Breast epithelium (tissue), 4 donors: ENCODE measurements at regions not wholly inside any gene's neighbourhood (a gene's known extent, or its start where the extent isn't known, plus 50 kb on each side); places are given as distances from the start of the nearest gene placed in this dataset.
"Not testable (repeated sequence)": the region's sequence is repeated elsewhere in the genome, so short reads cannot be mapped to it uniquely, and the experiment has no call there.

Source experiments
- DNase-seq, 2 donors: peaks; one replicate each; pipeline ENCODE4 v3.0.0-alpha.2; 2019; ENCODE audit warnings: low spot score in 2 of 2
- H3K27ac ChIP-seq, 2 donors: fragments of 200-600 bp; sonication (generic) in 1 of 2; one replicate each; pipeline ENCODE4 v1.5.1; 2016 to 2019; ENCODE audit warnings: mild to moderate bottlenecking in 1 of 2
- H3K27me3 ChIP-seq, 2 donors: fragments of 200-600 bp; sonication (generic) in 1 of 2; one replicate each; pipeline versions ENCODE4 v1.5.1 to v1.6.0; 2017 to 2019; ENCODE audit warnings: control low read depth in 1 of 2, mild to moderate bottlenecking in 1 of 2
- H3K36me3 ChIP-seq: fragments of 200-600 bp; one replicate; pipeline ENCODE4 v1.5.1; 2019
- H3K4me1 ChIP-seq, 2 donors: fragments of 200-600 bp; sonication (generic); one replicate each; pipeline ENCODE4 v1.5.1; 2016 to 2019; ENCODE audit warnings: control low read depth in 1 of 2
- H3K4me3 ChIP-seq, 3 donors: fragments of 200-600 bp; sonication (generic); 1 replicate in 2 of 3; 2 replicates in 1 of 3; pipeline ENCODE4 v1.5.1; 2016 to 2019; ENCODE audit warnings: mild to moderate bottlenecking in 3 of 3, moderate library complexity in 2 of 3
- H3K9me3 ChIP-seq, 2 donors: fragments of 200-600 bp; sonication (generic) in 1 of 2; one replicate each; pipeline ENCODE4 v1.5.1; 2016 to 2019; ENCODE audit warnings: control low read depth in 1 of 2
- POLR2A ChIP-seq: fragments of 450-650 bp; IDR thresholded peaks from one replicate; pipeline ENCODE4 v1.6.1; 2016; ENCODE audit warnings: antibody characterized with exemption, mild to moderate bottlenecking, moderate library complexity
- POLR2AphosphoS5 ChIP-seq, 3 donors: sonication (generic); formaldehyde crosslinking; IDR thresholded peaks; one replicate each; pipeline ENCODE4 v1.6.1; 2017; ENCODE audit warnings: antibody characterized with exemption in 3 of 3
- intact Hi-C: fragments of 100-400 bp; cut with DNase I; formaldehyde crosslinking; loops from one replicate; pipeline ENCODE4 v1.15.1; 2023; ENCODE audit warnings: low total_unique reads
- TF ChIP-seq, protein P1 (sequence below), 3 donors: fragments of 450-650 bp; IDR thresholded peaks; one replicate each; pipeline ENCODE4 v1.5.1; 2016 to 2017; ENCODE audit warnings: antibody characterized with exemption in 3 of 3, mild to moderate bottlenecking in 3 of 3, moderate library complexity in 3 of 3

GRCh38 chr3:38958026-38958720, 93.6 kb downstream of the SCN11A start:
- Histone ChIP-seq H3K4me1 (no peaks in the 10 kb centered on the region), H3K36me3 (no peaks in the 10 kb centered on the region), H3K27me3 (no peaks in the 10 kb centered on the region), H3K27ac (no peak overlapping the region), H3K9me3 (no peaks in the 10 kb centered on the region), H3K4me3 (no peak overlapping the region)
- intact Hi-C loops = no loop called here
- no peak for DNase-seq
- TF ChIP-seq POLR2AphosphoS5 (IDR thresholded peaks at IDR 0.05) (no peak), POLR2A (no peak)
- TF ChIP-seq, protein P1, sequence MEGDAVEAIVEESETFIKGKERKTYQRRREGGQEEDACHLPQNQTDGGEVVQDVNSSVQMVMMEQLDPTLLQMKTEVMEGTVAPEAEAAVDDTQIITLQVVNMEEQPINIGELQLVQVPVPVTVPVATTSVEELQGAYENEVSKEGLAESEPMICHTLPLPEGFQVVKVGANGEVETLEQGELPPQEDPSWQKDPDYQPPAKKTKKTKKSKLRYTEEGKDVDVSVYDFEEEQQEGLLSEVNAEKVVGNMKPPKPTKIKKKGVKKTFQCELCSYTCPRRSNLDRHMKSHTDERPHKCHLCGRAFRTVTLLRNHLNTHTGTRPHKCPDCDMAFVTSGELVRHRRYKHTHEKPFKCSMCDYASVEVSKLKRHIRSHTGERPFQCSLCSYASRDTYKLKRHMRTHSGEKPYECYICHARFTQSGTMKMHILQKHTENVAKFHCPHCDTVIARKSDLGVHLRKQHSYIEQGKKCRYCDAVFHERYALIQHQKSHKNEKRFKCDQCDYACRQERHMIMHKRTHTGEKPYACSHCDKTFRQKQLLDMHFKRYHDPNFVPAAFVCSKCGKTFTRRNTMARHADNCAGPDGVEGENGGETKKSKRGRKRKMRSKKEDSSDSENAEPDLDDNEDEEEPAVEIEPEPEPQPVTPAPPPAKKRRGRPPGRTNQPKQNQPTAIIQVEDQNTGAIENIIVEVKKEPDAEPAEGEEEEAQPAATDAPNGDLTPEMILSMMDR (IDR thresholded peaks at IDR 0.05) = no peak

GRCh38 chr3:38957296-38957695, 94.4 kb downstream of the SCN11A start:
- Histone ChIP-seq H3K36me3 (no peaks in the 10 kb centered on the region), H3K9me3 (no peaks in the 10 kb centered on the region), H3K4me1 (no peaks in the 10 kb centered on the region), H3K27ac (no peak overlapping the region), H3K27me3 (no peaks in the 10 kb centered on the region), H3K4me3 (no peak overlapping the region)
- intact Hi-C loops = no loop called here
- TF ChIP-seq, protein P1 (IDR thresholded peaks at IDR 0.05) = no peak
- TF ChIP-seq POLR2A (no peak), POLR2AphosphoS5 (IDR thresholded peaks at IDR 0.05) (no peak)
- no peak for DNase-seq

DNA sequence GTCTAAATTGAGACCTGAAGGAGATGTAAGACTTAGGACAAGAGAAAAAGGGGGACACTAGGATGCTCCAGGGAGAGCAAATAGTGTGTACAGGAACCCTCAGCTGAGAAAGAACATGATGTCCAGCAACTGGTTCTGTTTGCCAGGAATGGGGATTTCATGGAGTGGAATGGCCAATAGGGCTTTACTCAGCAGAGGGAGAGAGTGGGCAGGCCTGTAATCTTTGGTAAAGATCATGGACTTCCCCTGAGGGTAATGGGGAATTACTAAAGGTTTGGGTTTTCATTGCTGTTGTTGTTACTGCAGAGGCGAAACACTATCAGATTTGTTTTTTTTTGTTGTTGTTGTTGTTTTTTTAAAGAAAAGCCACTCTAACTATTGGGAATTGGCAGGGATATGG, 99.0 kb downstream of the SCN11A start:
- Histone ChIP-seq H3K27me3 (no peaks in the 10 kb centered on the region), H3K27ac (no peak overlapping the region), H3K4me3 (no peak overlapping the region), H3K4me1 (no peaks in the 10 kb centered on the region), H3K9me3 (no peaks in the 10 kb centered on the region), H3K36me3 (no peaks in the 10 kb centered on the region)
- intact Hi-C loops = no loop called here
- no peak for DNase-seq
- TF ChIP-seq POLR2A (no peak), POLR2AphosphoS5 (IDR thresholded peaks at IDR 0.05) (no peak)
- TF ChIP-seq, protein P1 (IDR thresholded peaks at IDR 0.05) = no peak

- H3K4me1 ChIP-seq, H3K4me3 ChIP-seq, intact Hi-C loops, H3K36me3 ChIP-seq, H3K27me3 ChIP-seq, DNase-seq, H3K9me3 ChIP-seq, H3K27ac ChIP-seq: not testable (repeated sequence)
Measured at GRCh38 chr3:38951167-38951566, 100.6 kb downstream of the SCN11A start.

- H3K4me3 ChIP-seq = no peak overlapping the region
- no peaks in the 10 kb centered on the region for H3K36me3 ChIP-seq
- H3K27ac ChIP-seq = no peak overlapping the region
- TF ChIP-seq POLR2A (no peak), POLR2AphosphoS5 (IDR thresholded peaks at IDR 0.05) (no peak)
- TF ChIP-seq, protein P1 (IDR thresholded peaks at IDR 0.05) = no peak
- no peaks in the 10 kb centered on the region for H3K27me3 ChIP-seq
- intact Hi-C loops = no loop called here
- H3K9me3 ChIP-seq = no peaks in the 10 kb centered on the region
- DNase-seq = no peak
- no peaks in the 10 kb centered on the region for H3K4me1 ChIP-seq
Measured at GRCh38 chr3:38950581-38950980, 101.2 kb downstream of the SCN11A start.

DNA sequence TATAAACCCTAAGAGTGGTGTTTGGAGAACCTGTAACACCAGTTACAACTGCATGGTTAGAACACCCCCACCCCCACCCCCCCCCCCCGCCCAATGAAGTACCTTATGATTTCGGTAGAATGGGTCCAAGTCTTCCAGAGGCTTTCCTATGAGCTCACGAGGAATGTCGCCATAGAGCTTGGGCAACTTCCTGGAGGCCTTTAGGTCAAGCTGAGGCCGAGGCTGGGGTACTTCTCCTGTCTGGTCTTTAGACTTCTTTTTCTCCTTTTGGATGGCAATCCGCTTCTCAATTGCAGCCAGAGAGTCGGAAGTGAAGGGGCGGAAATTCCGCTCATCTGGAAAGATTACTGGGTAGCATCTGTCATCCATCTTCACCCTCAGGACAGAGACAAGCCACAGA, 101.8 kb downstream of the SCN11A start:
- no peak overlapping the region for H3K4me3 ChIP-seq
- intact Hi-C loops = loop anchor here (5.0 kb wide), 1 partner anchor 617 kb away; no protein-coding TSS in a partner anchor
- no peaks in the 10 kb centered on the region for H3K4me1 ChIP-seq
- H3K9me3 ChIP-seq = no peaks in the 10 kb centered on the region
- H3K27me3 ChIP-seq = no peaks in the 10 kb centered on the region
- no peaks in the 10 kb centered on the region for H3K36me3 ChIP-seq
- TF ChIP-seq, protein P1 (IDR thresholded peaks at IDR 0.05) = no peak
- no peak for TF ChIP-seq POLR2A
- no peak for TF ChIP-seq POLR2AphosphoS5 (IDR thresholded peaks at IDR 0.05)
- no peak for DNase-seq
- no peak overlapping the region for H3K27ac ChIP-seq
